ENCODE measurements at regions not wholly inside any gene's neighbourhood (a gene's known extent, or its start where the extent isn't known, plus 50 kb on each side); places are given as distances from the start of the nearest gene placed in this dataset.

GRCh38 chr14:105767315-105767714 lies 240.9 kb downstream of the TMEM121 start:
- TF ChIP-seq EP300 (IDR thresholded peaks at IDR 0.05; ENCODE audit: low read depth), result no peak
- TF ChIP-seq POLR2A (IDR thresholded peaks at IDR 0.05), result no peak
- no peak for TF ChIP-seq CTCF (IDR thresholded peaks at IDR 0.05)
- TF ChIP-seq POLR2AphosphoS5 (IDR thresholded peaks at IDR 0.05), result no peak
